Erythroblast (primary cell): ENCODE measurements at regions not wholly inside any gene's neighbourhood (a gene's known extent, or its start where the extent isn't known, plus 50 kb on each side); places are given as distances from the start of the nearest gene placed in this dataset.

Experiments
- GATA1 ChIP-seq: IDR thresholded peaks from 2 replicates; pipeline ENCODE4 v1.6.1; 2011; ENCODE audit warnings: low read depth, mild to moderate bottlenecking, control low read depth, low read length, moderate library complexity
- POLR2A ChIP-seq: IDR thresholded peaks from 2 replicates; pipeline ENCODE4 v1.6.1; 2011; ENCODE audit warnings: mild to moderate bottlenecking, low read length

GRCh38 chr17:71113347-71113746 lies 944.0 kb downstream of the KCNJ2 start:
- no peak for TF ChIP-seq POLR2A
- TF ChIP-seq GATA1, result no peak
